Dedifferentiated amniotic fluid mesenchymal stem cell (primary cell): ENCODE measurements at regions not wholly inside any gene's neighbourhood (a gene's known extent, or its start where the extent isn't known, plus 50 kb on each side); places are given as distances from the start of the nearest gene placed in this dataset.
"Not testable (repeated sequence)": the region's sequence is repeated elsewhere in the genome, so short reads cannot be mapped to it uniquely, and the experiment has no call there.

ENCODE experiments used
- DNase-seq: peaks from one replicate; pipeline ENCODE4 v3.0.0-alpha.2; 2016; ENCODE audit errors: extremely low spot score

DNA sequence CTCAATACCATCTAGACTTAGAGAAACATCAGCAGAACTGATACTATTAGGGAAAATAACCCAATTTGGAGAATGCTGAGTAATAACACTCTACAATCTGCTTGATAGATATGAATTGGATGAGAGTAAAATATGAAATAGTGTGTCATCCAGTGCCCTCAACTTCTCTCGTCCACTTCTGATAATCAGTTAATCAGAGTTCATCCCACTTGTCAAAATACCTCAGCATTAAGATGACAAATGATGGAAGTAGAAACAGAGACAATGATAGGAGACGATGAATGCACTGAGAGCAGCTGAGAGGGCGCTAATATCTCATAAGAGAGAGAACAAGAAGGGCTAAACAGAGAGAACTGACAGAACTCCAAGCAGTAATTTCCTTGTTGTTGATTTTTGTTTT lies 699.6 kb downstream of the EPHA7 start:
- no peak for DNase-seq

DNA sequence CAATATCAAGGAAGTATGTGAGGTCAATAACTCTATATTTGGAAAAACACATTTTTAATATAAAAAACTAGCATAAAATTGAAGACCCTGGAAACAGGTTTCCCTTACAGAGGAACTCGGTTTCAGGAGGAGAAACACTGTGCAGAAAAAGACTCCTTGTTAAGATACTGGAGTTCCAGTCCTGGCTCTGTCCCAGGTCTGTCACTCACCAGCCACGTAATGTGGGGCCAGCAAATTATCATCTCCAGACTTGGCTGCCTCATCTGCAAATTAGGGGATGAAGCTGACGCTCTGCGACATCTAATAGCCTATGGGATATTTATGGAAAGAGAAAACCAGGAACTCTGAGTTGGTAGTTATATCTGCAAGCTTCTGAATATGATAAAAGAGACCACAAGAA lies 702.7 kb downstream of the EPHA7 start:
- DNase-seq: no peak

DNA sequence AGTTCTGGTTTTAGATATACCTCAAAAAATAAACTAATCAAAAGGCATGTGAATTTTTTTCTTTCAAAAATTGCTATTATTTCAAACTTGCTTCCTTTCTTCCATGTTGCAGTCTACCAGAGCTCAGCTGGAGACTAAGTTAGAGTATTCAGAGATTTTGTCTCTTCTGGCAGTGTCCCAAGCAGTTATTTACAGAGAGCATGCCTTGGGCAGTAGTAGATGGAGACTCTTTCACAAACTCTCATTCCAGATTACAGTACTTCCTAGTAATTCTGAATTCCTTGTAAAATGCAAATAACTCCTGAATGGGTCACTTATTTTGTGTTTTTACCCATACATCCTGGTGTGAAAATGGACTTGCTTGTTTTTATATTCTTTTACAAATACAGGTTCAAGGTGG lies 703.4 kb downstream of the EPHA7 start:
- DNase-seq: no peak

DNA sequence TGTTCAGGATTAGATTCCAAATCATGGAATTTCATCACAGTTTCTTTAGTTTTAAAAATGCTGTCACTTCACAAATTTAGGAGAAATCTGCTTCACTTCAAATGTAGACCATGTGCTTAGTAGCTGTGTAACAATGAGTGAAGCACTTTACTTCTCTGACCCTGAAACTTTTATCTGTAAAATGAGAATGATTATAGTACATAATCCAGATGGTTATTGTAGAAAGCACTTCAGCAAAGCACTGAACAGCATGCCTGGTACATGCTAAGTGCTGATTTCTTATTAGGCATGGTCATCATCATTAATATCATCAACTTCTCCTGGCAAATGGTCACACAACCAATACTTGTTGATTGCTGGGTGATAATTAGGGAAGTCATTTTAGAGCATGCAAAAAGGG lies 705.0 kb downstream of the EPHA7 start:
- no peak for DNase-seq

DNA sequence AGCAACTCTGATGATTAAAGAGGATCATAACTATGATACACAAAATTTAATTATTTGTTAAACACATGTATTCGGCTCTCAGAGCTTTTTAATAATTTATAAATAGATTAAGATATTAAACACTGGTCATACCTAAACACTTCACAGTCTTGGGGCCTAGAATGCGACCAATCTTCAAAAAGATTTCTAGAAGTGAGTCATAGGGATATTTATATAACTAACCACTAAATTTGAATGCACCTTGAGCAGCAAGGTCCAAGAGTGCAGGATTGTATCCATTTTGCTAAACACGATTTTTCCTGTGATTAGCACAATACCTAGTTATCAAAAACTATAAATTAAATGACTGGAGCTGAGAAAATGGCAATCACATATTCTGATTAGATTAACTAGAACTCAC lies 709.3 kb downstream of the EPHA7 start:
- no peak for DNase-seq

DNA sequence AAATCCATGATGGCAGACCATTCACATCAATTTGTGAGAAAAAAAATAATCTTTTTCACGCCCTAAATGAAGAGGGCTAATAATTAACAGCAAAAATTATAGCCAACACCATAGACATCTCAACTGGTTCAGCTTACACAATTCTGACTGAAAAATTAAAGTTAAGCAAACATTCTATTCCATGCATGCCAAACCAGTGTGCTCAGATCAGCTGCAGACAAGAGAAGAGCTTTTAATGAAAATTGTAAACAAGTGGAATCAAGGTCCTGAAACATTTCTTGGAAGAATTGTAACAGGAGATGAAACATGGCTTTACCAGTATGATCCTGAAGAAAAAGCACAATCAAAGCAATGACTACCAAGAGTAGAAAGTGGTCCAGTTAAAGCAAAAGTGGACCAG lies 710.4 kb downstream of the EPHA7 start:
- DNase-seq: no peak

DNA sequence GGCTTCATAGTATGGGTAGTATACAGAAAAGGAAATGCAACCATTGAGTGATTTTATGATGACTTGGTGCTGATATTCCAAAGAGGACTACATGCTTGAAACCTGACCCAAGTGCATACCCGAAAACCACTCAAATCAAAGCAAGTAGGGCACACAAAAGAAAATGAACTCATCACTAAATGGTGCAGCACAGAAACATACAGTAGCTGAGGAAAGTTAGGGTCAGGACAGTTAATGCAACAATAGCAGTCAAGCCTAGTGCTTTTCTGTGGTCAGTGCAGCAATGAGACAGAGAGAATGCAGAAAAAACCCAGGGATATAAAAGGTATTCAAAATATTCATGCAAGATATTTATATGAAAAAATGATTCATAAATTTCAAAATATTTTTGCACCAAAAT lies 711.1 kb downstream of the EPHA7 start:
- DNase-seq: no peak

DNA sequence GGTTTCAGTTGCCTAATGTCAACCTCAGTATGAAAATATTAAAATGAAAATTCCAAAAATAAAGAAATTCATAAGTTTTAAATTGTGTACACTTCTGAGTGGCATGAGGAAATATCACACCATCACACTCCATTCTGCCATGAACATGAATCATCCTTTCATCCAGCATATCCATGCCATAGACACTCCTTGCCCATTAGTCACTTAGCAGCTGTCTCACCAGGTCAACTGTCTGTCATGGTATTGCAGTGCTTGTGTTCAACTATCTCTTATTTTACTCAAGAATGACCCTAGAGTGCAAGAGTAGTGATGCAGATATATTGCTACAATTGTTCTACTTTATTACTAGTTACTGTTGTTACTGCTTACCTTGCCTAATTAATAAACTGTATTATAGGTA lies 712.4 kb downstream of the EPHA7 start:
- no peak for DNase-seq

DNA sequence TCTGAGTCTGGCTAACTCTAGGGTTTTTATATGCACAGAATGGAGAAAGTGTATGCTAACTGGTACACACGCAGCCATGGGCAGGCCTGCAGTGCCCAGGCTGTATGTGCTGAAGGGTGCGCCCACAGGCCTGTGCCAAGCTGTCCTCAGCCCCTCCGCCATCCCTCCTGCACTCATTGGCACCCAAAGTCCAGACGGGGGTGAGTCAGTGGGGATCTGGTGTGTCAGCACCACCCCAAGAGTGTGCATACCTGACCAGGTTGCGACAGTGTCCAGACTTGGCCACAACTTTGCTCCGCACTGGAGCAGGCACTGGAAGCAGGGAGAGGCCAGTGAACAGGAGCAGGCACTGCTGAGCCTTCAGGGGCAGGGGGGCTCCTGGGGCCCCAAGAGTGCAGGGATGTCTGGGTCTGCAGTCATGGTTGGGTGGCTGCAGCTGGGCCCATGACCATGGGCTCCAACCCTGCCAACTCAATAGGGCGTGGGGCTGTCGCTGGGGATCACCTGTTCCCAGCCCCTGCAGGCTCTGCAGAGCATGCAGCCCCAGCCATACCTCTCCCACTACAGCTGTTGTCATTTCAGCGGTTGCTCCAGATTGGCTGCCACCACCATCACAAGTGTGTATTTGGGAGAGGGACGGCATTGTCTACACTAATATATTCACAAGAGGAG lies 717.8 kb downstream of the EPHA7 start:
- DNase-seq: no peak

DNA sequence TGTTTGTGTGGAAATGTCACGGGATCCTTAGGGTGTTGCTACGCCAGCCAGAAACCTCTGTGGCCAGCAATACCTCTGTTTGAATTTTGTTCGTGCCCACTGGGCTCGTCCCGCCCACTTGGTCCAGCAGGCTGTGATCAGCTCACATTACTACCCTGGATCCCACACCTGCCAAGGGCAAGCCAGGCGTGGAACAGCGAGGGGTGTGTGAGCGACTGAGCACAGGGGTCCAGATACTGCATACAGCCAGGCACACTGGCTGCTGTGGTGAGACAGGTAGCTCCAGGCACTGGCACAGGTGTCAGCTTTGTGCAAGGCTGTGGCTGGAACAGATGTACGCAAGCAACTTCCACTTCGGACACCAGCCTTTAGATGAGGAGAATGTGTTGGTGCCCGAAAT lies 718.9 kb downstream of the EPHA7 start:
- DNase-seq: no peak

DNA sequence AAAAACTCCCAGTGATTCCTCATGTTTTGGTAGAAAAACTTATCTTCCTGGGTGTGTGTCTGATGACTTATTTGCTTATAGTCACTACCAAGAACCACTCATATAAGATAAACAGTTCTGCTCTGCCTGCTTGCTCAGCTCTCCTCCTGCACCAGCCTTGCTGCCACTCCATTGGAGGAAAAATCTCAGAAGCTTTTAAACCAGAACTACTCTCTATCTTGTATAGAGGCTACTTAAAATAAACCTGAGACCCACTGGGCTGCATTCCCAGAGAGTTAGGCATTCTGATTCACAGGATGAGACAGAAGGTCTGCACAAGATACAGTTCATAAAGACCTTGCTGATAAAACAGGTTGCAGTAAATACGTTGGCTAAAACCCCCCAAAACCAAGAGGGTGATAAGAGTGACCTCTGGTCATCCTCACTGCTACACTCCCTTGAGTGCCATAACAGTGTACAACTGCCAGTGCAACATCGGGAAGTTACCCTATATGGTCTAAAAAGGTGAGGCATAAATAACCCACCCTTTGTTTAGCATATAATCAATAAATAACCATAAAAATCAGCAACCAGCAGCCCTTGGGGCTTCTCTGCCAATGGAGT lies 728.3 kb downstream of the EPHA7 start:
- no peak for DNase-seq

DNA sequence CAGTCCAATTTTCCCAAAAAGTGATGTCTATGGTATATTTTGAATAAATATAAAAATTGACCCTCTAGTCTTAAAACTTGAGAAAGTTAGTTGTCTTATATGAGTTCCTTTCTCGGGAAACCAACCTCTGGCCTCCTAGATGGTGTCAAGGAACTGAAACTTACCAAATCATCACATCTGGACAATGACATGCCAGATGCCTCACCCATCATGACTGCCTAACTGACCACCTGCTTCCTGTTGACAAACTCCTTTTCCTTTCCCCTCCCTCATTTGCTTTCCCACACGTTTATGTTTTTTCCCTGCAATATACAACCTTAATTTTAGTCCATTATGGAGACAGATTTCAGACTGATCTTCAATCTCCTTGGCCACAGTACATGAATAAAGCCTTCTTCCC lies 731.0 kb downstream of the EPHA7 start:
- no peak for DNase-seq

DNA sequence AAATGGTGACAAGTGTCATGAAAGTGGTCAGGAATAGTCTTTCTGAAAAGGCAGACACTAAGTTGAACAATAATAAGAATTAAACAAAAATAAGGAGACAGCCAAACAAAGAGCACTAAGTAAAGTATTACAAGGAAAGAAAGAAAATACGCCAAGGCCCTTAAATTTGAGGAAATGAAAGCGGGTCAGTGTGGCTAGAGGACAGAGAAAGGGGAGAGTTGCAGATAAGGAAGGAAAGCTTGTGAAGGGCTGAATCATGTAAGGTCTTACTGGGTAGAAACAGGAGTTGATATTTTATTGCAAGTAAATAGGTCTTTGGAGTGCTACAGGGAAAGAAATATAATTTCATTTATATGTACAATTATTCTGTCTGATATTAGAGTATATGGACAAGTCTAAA lies 732.1 kb downstream of the EPHA7 start:
- DNase-seq: no peak

DNA sequence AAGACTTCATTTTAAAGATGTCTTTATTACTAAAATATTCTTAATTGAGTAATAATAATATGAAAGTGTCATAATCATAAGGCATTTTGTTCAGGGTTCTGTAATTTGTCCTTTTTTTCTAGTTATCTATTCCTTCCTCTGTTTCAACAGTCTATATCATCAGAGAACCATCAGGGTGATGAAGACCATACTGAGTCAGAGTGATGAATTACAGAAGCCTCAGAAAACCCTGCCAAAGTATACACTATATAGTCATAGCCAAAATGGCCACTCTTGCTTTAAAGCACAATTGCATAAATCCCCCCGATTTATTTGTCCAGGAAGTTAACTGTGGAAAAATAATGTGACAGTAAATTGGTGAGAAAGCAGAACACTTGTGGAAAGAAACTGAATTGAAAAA lies 735.0 kb downstream of the EPHA7 start:
- no peak for DNase-seq

DNA sequence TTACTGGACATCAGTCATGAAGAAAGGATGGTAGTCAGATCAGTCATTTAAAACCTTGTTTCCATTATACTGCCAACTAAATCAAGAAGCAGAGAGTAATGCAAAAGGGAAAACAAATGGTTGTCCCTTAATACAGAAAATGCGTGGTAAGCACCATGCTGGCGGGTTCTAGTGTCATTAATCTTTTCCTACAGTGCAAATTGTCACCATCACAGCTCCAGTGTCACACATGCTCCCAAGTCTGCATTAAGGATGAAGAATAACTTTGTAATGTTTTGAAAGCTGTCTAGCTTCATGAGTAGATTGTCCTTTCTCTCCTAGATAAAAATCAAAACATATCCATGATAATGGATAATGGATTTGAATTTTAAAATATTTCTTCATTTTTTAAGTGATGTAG lies 735.6 kb downstream of the EPHA7 start:
- no peak for DNase-seq

DNA sequence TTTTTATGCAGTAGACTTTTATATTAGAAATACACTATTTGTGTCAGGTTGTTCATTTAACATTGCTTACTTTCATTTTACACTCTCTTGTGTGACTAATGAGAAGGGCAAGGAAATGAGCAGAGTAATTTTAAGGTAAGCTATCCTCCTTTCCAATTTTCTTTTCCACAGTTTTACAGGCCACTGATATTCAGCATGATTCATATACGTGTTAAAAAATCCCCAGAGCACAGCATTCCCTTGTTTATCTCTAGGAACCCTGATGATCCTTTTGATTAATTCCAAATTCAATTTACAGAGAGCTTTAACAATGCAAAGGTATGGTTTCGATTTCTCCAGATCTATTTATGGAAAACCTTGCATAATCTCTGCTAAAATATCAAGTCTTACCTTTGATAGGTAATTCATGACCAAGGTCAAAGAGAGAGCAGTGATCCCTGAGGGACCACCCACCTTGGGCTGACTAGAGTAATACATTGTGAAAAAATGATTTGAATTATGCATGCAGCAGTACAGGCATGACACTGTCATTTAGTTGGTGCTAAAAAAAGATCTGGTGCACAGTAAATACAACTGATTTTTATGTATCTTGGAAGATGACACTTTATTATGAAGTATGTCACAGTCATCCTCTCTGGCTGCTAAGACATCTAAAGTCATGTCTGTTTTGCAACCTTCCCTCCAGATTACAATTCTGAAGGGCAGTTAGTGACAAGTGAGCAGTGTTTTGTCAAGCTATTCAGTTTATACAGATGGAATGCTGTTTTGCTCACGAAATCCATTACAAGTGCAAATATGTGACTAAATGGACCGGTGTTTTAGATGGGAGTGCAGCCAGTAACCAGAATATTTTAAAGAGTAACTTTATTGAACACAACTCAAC lies 736.6 kb downstream of the EPHA7 start:
- no peak for DNase-seq

DNA sequence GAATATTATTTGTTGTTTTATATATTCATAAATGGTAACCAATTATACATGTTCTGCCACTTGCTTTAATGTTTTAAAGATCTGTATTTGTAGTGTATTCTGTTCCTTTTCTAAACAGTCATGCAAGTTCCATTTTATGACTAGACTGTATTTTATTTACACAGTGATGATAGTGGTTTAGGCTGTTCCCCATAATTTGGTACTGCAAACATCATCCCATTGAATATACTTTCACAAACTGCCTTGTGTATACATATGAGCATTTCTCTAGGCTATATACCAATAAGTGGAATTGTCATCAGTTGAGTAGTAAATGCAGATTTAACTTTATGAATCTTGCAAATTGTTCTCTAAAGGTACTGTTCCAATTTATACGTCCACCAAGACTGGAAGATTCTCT lies 738.0 kb downstream of the EPHA7 start:
- DNase-seq: no peak

DNA sequence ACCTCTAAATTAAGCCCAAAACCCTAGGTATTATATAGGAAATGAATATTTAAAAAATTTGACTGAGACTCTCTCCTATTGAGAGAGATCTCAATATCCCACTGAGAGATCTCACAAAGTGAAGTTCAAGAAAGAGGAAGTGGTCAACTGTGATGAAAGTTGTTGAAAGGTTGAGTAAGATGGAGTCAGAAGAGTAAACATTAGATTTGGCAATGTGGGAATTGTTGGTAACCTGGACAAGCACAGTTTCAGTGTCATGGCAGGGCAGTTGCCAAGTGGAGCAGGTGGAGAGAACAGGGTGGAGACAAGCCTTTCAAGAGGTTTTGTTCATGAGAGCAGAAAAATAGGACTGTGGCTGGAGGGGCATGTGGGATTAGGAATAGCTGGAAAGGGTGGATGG lies 747.9 kb downstream of the EPHA7 start:
- DNase-seq: not testable (repeated sequence)

DNA sequence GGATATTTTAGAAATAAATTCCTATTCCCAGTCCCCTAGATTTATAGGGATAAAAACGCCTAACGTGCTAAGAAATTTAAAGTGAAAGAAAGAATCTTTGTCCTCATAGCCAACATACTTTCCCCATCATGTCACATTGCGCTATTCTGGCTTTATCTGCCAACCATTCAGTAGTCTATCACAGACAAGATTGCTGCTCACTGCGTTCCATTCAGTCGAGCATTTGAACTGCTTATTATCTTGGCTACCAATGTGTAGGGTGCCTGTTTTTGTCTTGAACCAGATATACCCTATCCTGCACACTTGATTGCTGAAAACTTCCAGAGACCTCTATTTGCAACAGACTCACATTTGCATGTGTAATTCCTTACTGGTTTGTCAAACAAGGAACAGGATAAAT lies 751.5 kb downstream of the EPHA7 start:
- no peak for DNase-seq

DNA sequence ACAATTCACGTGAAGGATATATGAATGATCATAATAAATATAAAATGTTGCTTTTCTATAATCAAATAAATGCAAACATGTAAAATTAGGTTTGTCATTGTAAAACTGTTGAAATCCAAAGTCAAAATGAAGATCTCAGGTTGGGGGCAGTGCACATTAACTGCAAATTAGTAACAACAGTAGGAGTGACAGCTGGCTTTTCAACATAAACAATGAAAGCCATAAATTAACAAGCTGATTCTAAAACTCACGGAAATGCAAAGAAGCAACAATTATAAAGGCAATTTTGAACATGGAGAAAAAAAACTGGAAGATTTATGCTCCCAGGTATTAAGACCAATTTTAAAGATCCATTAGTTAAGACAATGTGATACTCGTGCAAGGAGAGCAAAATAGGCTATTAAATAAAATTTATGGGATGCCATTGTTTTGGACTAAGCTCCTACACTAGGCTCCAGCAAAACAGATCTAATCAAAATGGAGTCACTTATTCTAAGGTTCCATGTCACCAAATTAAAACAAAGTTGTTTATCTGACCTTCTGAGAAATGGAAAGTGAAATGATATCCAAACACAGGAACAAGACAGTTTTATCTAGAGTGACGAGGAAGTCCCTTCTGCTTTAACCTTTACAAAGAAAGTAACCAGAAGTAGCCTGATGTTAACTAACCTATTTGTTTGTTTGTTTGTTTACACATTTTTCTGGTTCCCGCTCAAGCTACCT lies 770.8 kb downstream of the EPHA7 start:
- no peak for DNase-seq

DNA sequence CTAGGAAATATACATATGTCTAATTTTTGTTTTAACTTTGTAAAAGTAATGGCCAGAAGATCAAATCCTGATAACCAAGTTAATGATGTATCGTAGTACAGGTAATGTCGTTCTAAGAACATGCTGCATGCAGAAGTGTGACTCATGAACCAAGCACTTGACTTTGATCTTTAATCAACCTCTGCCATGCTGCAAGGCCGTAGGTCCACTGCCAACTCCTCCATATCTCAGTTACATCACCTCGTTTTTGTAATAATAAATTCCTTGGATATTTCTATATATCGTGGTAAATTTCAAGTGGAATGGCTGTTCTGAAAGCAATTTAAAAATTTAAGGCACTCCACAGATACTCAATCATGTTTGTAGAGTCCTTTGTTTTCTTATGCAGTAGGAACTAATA lies 771.7 kb downstream of the EPHA7 start:
- no peak for DNase-seq

DNA sequence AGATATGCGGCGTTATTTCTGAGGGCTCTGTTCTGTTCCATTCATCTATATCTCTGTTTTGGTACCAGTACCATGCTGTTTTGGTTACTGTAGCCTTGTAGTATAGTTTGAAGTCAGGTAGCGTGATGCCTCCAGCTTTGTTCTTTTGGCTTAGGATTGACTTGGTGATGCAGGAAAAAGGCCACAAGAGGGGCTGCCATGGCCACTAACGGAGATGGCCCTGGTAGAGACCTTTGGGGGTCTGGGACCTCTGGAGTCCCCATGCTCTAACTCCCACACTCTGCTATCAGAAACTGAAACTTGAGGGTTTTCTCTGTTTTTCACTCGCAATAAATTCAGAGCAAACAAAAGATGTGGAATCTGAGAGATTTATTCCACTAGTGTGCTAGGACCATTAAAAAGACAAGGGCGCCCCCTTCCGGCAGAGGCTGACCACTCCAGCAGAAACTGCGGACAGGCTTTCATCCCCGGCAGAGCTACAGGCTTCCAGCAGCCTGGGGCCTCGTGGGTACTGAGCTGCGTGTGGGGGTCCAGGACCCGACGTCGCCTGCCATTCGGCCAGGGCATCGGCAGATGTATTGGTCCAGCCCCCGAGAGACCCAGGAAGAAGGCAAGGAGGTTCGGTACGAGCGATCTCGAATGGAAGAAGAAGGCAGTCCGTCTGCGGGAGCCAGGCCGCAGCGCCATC lies 775.1 kb downstream of the EPHA7 start:
- not testable (repeated sequence) for DNase-seq
